ENCODE measurements at regions not wholly inside any gene's neighbourhood (a gene's known extent, or its start where the extent isn't known, plus 50 kb on each side); places are given as distances from the start of the nearest gene placed in this dataset.

- Histone ChIP-seq H3K9ac (ENCODE audit: extremely low read depth, insufficient read length, low read length) (no peak overlapping the region), H4K91ac (ENCODE audit: insufficient read length, low read depth, low read length) (no peak overlapping the region), H3K18ac (ENCODE audit: insufficient read length, low read depth, low read length) (no peak overlapping the region), H3K56ac (ENCODE audit: insufficient read length, low read depth, low read length) (no peak overlapping the region), H3K14ac (ENCODE audit: insufficient read depth, low read length) (no peak overlapping the region), H3T11ph (ENCODE audit: low read length) (no peak overlapping the region), H2AFZ (ENCODE audit: low read length) (no peak overlapping the region), H2BK120ac (ENCODE audit: low read depth, low read length, poor library complexity, severe bottlenecking) (no peak overlapping the region), H3K4ac (ENCODE audit: low read depth, low read length) (no peak overlapping the region), H4K20me1 (ENCODE audit: control insufficient read depth, insufficient read depth, insufficient read length) (no peaks in the 10 kb centered on the region), H3K4me1 (ENCODE audit: insufficient read depth, low read length) (peaks cover 6% of the 10 kb centered on the region), H3K79me2 (ENCODE audit: insufficient read depth, low read length) (peaks cover 3% of the 10 kb centered on the region; the same call in 1 of the 2 replicates), H4K5ac (ENCODE audit: insufficient read length, low read depth, low read length) (no peak overlapping the region), H2AK5ac (ENCODE audit: insufficient read length, low read length) (no peak overlapping the region), H3K27ac (ENCODE audit: insufficient read length, low read depth, low read length) (no peak overlapping the region), H3K79me1 (ENCODE audit: insufficient read depth, low read depth, low read length, poor library complexity, severe bottlenecking) (no peaks in the 10 kb centered on the region), H3K23me2 (ENCODE audit: insufficient read length, low read depth, low read length, poor library complexity, severe bottlenecking) (no peaks in the 10 kb centered on the region), H3K4me2 (ENCODE audit: insufficient read depth, insufficient read length, low read length) (no peak overlapping the region), H3K9me3 (ENCODE audit: control insufficient read depth, low read depth, low read length) (no peaks in the 10 kb centered on the region), H2BK5ac (ENCODE audit: insufficient read length, low read length) (no peak overlapping the region), H3K27me3 (ENCODE audit: insufficient read depth, low read length) (no peaks in the 10 kb centered on the region), H2BK12ac (ENCODE audit: insufficient read length, low read depth, low read length) (no peak overlapping the region), H2BK15ac (ENCODE audit: low read depth, low read length) (no peak overlapping the region), H2BK20ac (ENCODE audit: low read depth, low read length, poor library complexity, severe bottlenecking) (no peak overlapping the region), H3K23ac (ENCODE audit: insufficient read length, low read depth, low read length) (no peak overlapping the region), H4K8ac (replicated peaks; ENCODE audit: insufficient read length, low read depth, low read length) (no peak overlapping the region)
- DNase-seq, result no peak
- WGBS (ENCODE audit: extremely low coverage, insufficient read length, low lambda C conversion rate), result no CpG with 5 or more reads among the region's 1 CpG
- Mint-ChIP-seq H3K27me3 (ENCODE audit: low read depth) (no peaks in the 10 kb centered on the region), H3K9me3 (no peaks in the 10 kb centered on the region), H3K4me3 (no peak overlapping the region), H3K27ac (peak overlapping the region in 1 of 3 experiments; percentile 19; a peak in 2 of 7 replicates), H3K36me3 (ENCODE audit: insufficient read depth in 1 of 3, low read depth in 3 of 3) (peaks cover 0 to 3% (median 0%) of the 10 kb centered on the region in 3 experiments; a peak in 2 of 7 replicates), H3K4me1 (peaks cover 51 to 67% of the 10 kb centered on the region in 2 experiments)
- TF ChIP-seq CTCF (conservative IDR thresholded peaks at IDR 0.05), result no peak
Observed at GRCh38 chr11:129260750-129261149, 68.6 kb upstream of the ARHGAP32 start.

All from H9 (cell line).